Lower lobe of right lung (tissue), 2 donors: ENCODE measurements at regions not wholly inside any gene's neighbourhood (a gene's known extent, or its start where the extent isn't known, plus 50 kb on each side); places are given as distances from the start of the nearest gene placed in this dataset.

ENCODE experiments used
- ATAC-seq, 2 donors: fragments of 200-7000 bp; cut with Tn5 transposase; one replicate each; pipeline ENCODE4 v1.9.1; 2020 to 2022; ENCODE audit warnings: mild to moderate bottlenecking in 2 of 2, moderate library complexity in 2 of 2
- DNase-seq: peaks from one replicate; pipeline ENCODE4 v3.0.0-alpha.2; 2020
- H3K27ac ChIP-seq: fragments of 200-600 bp; one replicate; pipeline ENCODE4 v1.8.0; 2022
- H3K27me3 ChIP-seq: fragments of 200-600 bp; one replicate; pipeline ENCODE4 v1.8.0; 2022; ENCODE audit warnings: low read depth
- H3K36me3 ChIP-seq: fragments of 200-600 bp; one replicate; pipeline ENCODE4 v1.8.0; 2022; ENCODE audit warnings: mild to moderate bottlenecking
- H3K4me1 ChIP-seq: fragments of 200-600 bp; one replicate; pipeline ENCODE4 v1.8.0; 2022
- H3K4me3 ChIP-seq: fragments of 200-600 bp; one replicate; pipeline ENCODE4 v1.8.0; 2022; ENCODE audit warnings: mild to moderate bottlenecking
- H3K9me3 ChIP-seq: fragments of 200-600 bp; one replicate; pipeline ENCODE4 v1.8.0; 2022
- CTCF ChIP-seq: fragments of 200-600 bp; IDR thresholded peaks from one replicate; pipeline ENCODE4 v1.8.0; 2022; ENCODE audit warnings: antibody characterized with exemption, mild to moderate bottlenecking
- intact Hi-C: fragments of 100-400 bp; cut with DNase I; formaldehyde crosslinking; loops from one replicate; pipeline ENCODE4 v1.11.0; 2022
- donor health status: DM: no; HTN: yes; CAD: no; lungs with severe emphysema.

DNA sequence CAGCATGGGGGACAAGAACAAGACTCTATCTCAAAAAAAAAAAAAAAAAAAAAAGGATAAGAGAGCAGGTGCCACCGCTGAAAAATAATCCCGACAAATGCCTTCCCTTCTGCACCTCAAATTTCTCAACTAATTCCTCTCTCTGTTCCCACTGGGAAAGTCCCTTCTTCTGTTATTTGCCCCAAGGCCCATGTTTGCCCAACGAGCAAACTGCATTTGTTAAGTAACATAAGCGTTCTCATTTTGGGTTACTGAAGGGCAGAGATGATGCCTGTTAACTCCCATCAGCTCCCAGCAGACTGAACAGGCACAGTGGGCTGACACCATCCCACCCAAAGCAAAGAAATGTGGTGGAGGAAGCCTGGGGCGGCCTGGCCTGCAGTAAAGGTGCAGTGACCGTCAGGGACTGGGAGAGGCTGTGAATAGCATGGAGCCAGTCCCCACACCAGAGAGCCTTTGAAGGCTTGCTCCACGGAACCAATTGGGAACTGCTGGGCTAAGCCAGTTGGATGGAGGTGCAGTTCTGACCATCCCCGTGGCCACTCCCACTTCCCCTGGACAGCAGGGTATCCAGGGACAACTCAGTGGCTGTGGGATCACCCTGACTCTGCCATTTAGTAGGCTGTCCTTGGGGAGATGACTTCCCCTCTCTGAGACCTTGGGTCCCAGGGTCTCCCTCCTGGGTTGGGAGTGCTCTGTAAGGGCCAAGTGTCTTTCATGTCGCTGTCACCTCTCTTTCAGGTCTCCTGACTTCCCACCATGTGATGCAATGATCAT, 149.7 kb upstream of the IER5L start:
- H3K27me3 ChIP-seq: no peaks in the 10 kb centered on the region
- ATAC-seq: no peak
- no peaks in the 10 kb centered on the region for H3K36me3 ChIP-seq
- no peak overlapping the region for H3K4me3 ChIP-seq
- DNase-seq: no peak
- no peak overlapping the region for H3K27ac ChIP-seq
- no peak for TF ChIP-seq CTCF
- intact Hi-C loops: no loop called here
- H3K9me3 ChIP-seq: peaks cover 10% of the 10 kb centered on the region
- H3K4me1 ChIP-seq: peaks cover 2% of the 10 kb centered on the region

GRCh38 chr9:129326061-129327005, 148.3 kb upstream of the IER5L start:
- intact Hi-C loops: no loop called here
- TF ChIP-seq CTCF: no peak
- Histone ChIP-seq H3K4me3 (no peak overlapping the region), H3K36me3 (no peaks in the 10 kb centered on the region), H3K9me3 (peaks cover 10% of the 10 kb centered on the region), H3K4me1 (peaks cover 10% of the 10 kb centered on the region), H3K27me3 (no peaks in the 10 kb centered on the region), H3K27ac (no peak overlapping the region)
- DNase-seq (peak; percentile 22), ATAC-seq (no peak)

DNA sequence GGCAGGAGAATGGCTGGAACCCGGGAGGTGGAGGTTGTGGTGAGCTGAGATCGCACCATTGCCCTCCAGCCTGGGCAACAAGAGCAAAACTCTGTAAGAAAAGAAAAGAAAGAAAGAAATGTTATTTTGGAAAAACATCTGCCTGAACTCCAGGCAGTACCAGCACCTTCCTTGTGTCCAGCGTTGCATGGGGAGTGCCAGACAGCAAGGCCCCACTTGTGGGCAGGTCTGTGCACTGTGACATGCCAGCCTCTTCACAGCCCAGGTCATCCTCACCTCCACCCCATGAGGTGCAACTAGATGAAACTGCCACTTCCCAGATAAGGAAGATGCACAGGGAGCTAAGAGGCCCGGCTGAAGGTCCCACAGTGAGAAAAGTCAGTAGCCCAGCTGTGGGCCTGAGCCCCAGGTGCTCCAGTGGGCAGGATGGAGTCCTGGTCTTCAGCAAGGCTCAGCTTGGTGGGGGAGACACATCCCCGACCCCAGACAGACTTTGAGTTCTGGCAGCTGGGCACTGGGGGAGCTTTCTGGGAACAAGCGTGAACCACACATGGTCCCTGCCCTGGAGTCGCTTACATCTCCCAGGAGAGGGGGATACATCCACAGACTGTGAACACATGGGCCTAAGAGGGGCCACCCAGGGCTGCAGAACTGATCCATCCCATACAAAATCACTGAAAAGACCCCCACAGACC, 146.9 kb upstream of the IER5L start:
- Histone ChIP-seq H3K36me3 (no peaks in the 10 kb centered on the region), H3K4me1 (peaks cover 23% of the 10 kb centered on the region), H3K9me3 (no peaks in the 10 kb centered on the region), H3K27me3 (no peaks in the 10 kb centered on the region), H3K4me3 (no peak overlapping the region), H3K27ac (no peak overlapping the region)
- DNase-seq (no peak), ATAC-seq (no peak)
- TF ChIP-seq CTCF: no peak
- intact Hi-C loops: no loop called here

- intact Hi-C loops: no loop called here
- TF ChIP-seq CTCF: no peak
- H3K27me3 ChIP-seq: no peaks in the 10 kb centered on the region
- H3K27ac ChIP-seq: no peak overlapping the region
- no peak overlapping the region for H3K4me3 ChIP-seq
- H3K36me3 ChIP-seq: no peaks in the 10 kb centered on the region
- DNase-seq (no peak), ATAC-seq (no peak)
- peaks cover 32% of the 10 kb centered on the region for H3K4me1 ChIP-seq
- no peaks in the 10 kb centered on the region for H3K9me3 ChIP-seq
Measured at GRCh38 chr9:129323999-129324553, 146.0 kb upstream of the IER5L start.

GRCh38 chr9:129323376-129323998, 145.4 kb upstream of the IER5L start:
- no peak overlapping the region for H3K4me3 ChIP-seq
- H3K27ac ChIP-seq: no peak overlapping the region
- H3K4me1 ChIP-seq: peaks cover 38% of the 10 kb centered on the region
- no peaks in the 10 kb centered on the region for H3K27me3 ChIP-seq
- H3K9me3 ChIP-seq: no peaks in the 10 kb centered on the region
- TF ChIP-seq CTCF: no peak
- intact Hi-C loops: no loop called here
- DNase-seq (no peak), ATAC-seq (no peak)
- no peaks in the 10 kb centered on the region for H3K36me3 ChIP-seq
